ENCODE measurements at regions not wholly inside any gene's neighbourhood (a gene's known extent, or its start where the extent isn't known, plus 50 kb on each side); places are given as distances from the start of the nearest gene placed in this dataset.

DNA sequence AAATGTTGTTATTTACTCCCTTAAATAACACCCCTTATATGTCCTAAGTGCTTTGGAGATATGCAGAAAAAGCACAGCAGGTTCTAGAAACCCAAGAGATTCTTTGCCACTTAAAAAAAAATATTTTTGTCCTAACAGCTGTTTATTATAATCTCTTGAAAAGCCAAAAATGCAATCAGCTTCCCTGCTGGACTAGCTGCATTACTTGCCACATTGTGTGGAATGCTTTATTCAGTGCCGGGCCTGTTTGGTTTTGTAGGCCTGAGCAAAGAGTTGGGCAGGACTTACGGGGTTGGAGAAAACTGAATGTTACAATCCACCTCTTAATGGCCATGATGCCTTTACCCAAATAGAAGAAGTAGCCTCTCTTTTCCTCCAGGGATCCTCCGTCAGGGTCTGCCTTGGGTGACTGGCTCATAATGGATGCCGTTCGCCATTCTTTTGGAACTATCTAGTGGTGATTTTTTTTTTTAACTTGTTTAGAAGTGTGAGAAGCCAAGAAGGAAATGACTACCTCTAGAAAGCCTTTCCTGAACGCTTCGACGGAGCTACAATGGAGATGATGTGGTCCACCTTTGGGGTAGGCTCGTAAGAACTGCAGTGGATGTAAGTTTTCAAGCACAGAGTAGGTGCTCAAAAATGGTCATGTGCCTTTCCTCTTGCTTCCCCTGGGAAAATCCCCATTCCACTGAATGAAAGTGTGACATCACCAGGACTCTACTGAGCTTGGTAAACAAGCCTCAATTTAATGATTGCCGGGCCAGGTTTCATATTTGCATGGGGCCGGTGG is 241.3 kb upstream of the NCAM1 start:
- no peak for TF ChIP-seq POLR2A (IDR thresholded peaks at IDR 0.05)
- TF ChIP-seq, protein P1, sequence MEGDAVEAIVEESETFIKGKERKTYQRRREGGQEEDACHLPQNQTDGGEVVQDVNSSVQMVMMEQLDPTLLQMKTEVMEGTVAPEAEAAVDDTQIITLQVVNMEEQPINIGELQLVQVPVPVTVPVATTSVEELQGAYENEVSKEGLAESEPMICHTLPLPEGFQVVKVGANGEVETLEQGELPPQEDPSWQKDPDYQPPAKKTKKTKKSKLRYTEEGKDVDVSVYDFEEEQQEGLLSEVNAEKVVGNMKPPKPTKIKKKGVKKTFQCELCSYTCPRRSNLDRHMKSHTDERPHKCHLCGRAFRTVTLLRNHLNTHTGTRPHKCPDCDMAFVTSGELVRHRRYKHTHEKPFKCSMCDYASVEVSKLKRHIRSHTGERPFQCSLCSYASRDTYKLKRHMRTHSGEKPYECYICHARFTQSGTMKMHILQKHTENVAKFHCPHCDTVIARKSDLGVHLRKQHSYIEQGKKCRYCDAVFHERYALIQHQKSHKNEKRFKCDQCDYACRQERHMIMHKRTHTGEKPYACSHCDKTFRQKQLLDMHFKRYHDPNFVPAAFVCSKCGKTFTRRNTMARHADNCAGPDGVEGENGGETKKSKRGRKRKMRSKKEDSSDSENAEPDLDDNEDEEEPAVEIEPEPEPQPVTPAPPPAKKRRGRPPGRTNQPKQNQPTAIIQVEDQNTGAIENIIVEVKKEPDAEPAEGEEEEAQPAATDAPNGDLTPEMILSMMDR (IDR thresholded peaks at IDR 0.05) = no peak
